NOMO-1 (cell line): ENCODE measurements at regions not wholly inside any gene's neighbourhood (a gene's known extent, or its start where the extent isn't known, plus 50 kb on each side); places are given as distances from the start of the nearest gene placed in this dataset.

Experiments used
- DNase-seq, 2 experiments: peaks; one replicate each; lab custom pipeline; 2025; ENCODE audit not compliant: unreplicated experiment in 2 of 2; lab: John Stamatoyannopoulos, UW

- no peak for DNase-seq
Observed at GRCh38 chr2:151087377-151087776, 174.3 kb downstream of the RBM43 start.

DNA sequence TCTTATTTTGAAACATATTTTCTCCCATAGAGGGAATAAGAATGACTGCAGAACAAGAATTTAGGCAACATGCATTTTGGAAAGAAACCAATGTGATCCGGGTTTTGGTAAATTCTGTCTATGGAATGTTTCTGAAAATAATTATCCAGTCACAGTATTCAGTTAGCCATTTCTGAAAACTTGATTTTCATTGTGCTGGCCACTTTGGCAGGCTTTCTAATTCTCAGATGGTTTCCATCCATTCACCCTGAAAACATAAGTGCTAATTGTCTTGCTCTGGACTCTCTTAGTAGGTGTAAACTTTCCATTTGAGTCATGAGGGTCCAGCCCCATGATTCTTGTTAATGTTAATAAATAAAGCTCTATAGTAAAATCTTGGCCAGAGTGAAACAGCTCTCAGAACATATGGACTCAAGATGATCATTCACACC, 176.5 kb downstream of the RBM43 start:
- DNase-seq, result no peak

- no peak for DNase-seq
Observed at GRCh38 chr2:151083856-151084795, 177.5 kb downstream of the RBM43 start.

DNA sequence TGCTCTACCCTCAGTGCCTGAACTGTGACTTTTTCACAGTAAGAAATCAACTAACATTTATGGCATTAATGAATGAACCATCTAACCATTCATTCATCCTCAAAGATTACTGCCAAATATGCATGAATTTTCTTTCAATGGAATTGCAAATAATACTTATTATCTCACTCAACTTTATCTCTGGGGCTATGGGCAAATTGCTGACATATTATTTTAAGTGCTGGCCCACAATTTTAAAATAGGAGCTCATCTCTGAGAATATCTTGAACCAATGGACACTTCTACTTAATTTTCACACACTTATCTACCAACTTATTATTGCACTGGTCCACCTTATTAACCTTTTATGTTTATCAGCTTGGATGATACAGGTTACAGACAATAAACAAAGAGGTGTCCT, 182.8 kb downstream of the RBM43 start:
- DNase-seq, result no peak

DNA sequence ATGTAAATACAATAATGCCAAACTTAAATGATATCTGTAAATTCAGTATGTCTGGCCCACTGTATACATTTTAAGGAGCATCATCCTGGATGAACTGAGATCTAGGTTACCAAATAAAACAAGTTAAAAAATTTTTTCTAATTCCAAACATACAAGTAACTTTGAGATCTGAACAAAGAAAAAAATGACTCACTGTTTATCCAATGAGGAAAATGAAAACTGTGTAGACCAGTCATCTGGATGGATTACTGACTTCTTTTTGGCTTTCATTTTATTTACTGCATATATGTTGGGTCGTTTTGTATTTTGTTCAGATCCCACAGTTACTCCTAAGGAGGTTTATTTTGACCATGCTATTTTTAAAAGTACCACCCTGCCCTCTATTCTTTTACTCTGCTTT, 189.8 kb downstream of the RBM43 start:
- no peak for DNase-seq

- no peak for DNase-seq
Observed at GRCh38 chr2:151071382-151071781, 190.3 kb downstream of the RBM43 start.

DNA sequence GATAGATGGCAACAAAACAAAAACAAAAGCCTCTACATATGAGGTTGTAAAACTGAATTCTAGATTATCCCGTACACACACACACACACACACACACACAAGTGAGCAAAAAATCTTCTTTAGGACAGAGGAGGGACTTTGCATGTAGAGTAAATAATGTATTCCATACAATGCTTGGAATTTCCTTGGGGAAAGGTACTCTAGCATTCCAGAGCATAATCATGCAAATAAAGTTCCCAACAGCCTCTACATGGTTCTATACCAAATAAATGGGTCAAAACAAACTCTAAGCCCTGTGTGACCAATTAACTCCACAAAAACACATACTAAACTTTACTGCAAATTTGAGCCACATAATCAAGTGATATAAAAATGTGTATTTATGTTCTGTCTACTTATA, 191.4 kb downstream of the RBM43 start:
- DNase-seq, result no peak

GRCh38 chr2:151067658-151068369, 193.8 kb downstream of the RBM43 start:
- no peak for DNase-seq

- no peak for DNase-seq
Observed at GRCh38 chr2:151063271-151063670, 198.4 kb downstream of the RBM43 start.

DNA sequence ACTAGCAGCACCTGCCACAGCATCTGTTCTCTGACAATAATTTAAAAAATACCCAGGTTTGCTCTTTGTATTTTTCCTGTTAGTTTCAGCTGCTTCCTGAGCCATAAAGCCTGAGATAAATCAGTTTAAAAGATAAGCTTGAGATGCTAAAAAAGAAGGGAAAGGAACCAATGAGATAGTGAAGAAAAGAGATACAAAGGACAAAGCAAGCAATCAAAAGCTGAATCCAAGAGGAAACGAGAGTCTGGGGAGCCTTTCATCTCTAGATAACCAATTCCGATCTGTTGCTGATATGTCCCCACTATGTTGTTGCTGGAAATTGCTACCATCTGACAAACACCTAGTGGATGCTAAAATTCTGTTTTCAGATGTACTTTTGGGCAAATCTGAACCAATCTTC, 201.4 kb downstream of the RBM43 start:
- no peak for DNase-seq

DNA sequence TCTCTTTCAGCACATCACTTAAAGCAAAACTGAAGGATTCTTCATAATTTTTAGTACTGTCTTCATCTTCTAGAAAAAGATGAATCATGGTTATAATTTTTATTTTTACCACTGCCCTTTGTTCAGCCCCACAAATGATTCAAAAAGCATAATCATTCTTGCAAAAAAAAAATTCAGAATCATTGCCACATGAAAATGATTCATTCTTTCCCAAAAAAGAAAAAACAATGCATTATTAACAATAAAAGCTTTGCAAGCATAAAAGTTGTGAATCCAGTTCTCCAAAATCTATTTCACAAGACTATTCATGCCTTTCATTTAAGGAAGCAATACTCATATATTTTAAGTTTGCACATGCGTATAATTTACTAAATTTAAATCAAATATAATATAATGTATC, 204.8 kb downstream of the RBM43 start:
- no peak for DNase-seq

DNA sequence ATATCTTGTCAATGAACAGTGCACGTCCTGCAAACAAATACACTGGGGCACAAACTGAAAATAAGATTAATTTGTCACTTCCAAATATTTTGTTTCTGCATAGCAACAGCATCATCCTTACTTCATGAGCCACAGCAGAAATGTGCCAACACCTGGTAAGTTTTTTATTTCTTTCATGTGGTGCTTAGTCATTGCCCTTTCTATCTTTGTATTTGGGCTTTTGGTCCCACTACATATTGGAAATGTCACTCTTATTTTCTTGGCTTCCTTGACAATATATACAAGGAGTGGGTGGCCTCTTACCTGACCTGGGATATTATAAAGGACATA, 208.0 kb downstream of the RBM43 start:
- no peak for DNase-seq

- DNase-seq, result no peak
Observed at GRCh38 chr2:151052850-151053660, 208.6 kb downstream of the RBM43 start.

GRCh38 chr2:151051574-151052220, 210.0 kb downstream of the RBM43 start:
- peak; percentile 38 to 56 for DNase-seq

DNA sequence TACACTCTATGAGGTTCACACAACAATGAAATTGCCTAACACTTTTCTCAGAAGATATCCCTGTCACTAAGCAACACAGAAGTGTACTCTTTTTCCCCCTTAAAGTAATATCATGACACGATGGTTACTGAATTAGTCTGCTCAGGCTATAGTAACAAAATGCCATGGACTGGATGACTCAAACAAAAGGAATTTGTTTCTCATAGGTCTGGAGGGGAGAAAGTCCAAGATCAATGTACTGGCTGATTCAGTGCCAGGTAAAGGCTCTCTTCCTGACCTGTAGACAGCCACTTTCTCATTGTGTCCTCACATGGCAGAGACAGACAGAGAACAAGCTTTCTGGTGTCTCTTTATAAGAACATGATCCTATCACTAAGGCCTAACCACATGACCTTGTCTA, 211.9 kb downstream of the RBM43 start:
- no peak for DNase-seq

DNA sequence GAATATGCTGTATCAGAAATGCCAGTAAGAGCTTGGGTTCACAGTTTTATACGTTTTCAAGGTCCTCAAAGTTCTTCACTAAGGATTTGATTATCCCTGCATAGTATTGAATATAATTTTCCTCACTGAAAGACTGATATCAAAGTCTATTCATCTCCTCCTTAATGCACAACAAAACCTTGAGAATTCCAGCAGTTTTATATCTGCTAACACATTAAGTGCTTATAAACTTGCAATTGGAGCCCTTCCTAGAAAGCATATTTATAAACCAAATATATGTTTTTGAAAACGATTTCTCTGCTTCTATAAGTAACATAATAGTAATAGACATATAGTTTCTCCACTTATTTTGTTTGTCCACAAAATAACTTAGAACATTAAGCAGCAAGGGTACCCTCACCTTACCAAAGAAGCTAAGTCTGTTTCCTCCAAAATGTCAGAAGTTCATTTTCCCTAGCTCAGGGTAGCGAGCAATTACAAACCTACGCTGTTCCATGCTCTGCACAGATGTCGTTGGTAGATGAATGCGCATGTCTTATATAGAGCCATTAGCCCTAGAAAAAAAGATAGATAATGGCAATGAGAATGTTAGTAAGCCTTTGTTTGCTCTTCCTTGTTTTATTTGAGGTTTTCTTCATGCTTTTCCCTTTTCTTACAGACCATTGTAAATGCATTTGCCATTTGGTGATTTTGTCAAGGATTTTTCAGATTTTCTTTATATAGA, 213.2 kb downstream of the RBM43 start:
- DNase-seq, result no peak

GRCh38 chr2:151043484-151043883, 218.2 kb downstream of the RBM43 start:
- no peak for DNase-seq

- DNase-seq, result no peak
Observed at GRCh38 chr2:151042964-151043363, 218.7 kb downstream of the RBM43 start.

DNA sequence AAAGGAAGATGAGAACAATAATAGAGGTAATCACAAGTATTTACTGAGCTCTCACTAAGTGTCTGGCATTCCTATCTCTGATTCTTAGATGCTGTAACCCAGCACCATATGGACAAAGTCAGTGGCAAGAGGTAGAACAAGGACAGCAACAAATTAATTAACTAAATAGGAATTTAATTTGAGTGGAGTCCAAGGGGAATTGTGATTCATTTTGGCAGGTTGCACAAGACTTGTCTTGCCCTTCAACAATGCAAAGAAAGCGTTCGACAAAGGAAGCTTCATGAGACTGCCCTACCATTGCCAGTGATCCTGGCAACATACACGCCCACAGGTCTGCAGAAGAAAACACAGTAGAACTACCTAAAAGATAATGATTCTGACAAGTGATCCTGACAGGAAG, 221.6 kb downstream of the RBM43 start:
- DNase-seq, result no peak

- no peak for DNase-seq
Observed at GRCh38 chr2:151038516-151038915, 223.1 kb downstream of the RBM43 start.
